GM12878 (cell line): ENCODE measurements at regions not wholly inside any gene's neighbourhood (a gene's known extent, or its start where the extent isn't known, plus 50 kb on each side); places are given as distances from the start of the nearest gene placed in this dataset.

Source experiments
- ATAC-seq: fragments of 200-7000 bp; cut with Tn5 transposase; 3 replicates; pipeline ENCODE4 v1.9.1; 2020; ENCODE audit warnings: mild to moderate bottlenecking, moderate library complexity
- BruUV-seq: library from RNA; stranded (reverse); fragments of 400-500 nt; replicated peaks from 2 replicates; lab custom pipeline; 2021; lab: Mats Ljungman, UMichigan
- CTCF ChIA-PET: fragments of 300-600 bp; sonication (Branson Sonifier 250); formaldehyde crosslinking; extraction: SDS; loops from one replicate; lab custom pipeline; 2021; ENCODE audit warnings: inconsistent platforms; lab: Yijun Ruan, JAX
- POLR2A ChIA-PET: fragments of 350-600 bp; formaldehyde crosslinking; extraction: SDS; loops from one replicate; lab custom pipeline; 2021; ENCODE audit warnings: inconsistent platforms; lab: Charles Lee
- RAD21 ChIA-PET: fragments of 300-600 bp; sonication (Branson Sonifier 250); formaldehyde crosslinking; loops from one replicate; lab custom pipeline; 2023; ENCODE audit warnings: antibody characterized with exemption; ENCODE audit not compliant: unreplicated experiment; lab: Charles Lee
- SMC1A ChIA-PET: fragments of 300-600 bp; sonication (Branson Sonifier 250); formaldehyde crosslinking; loops from one replicate; lab custom pipeline; 2023; ENCODE audit not compliant: unreplicated experiment, uncharacterized antibody; lab: Charles Lee
- DNase-seq: peaks from one replicate; pipeline ENCODE4 v3.0.0-alpha.2; 2011; ENCODE audit warnings: low read depth, low spot score
- FAIRE-seq: peaks from 3 replicates; lab custom pipeline; 2011; peaks lifted over from hg19 to GRCh38; lab: Jason Lieb, UNC
- H2AFZ ChIP-seq: 2 replicates; pipeline ENCODE4 v1.6.0; 2011; ENCODE audit warnings: low read depth, low read length, control low read depth; ENCODE audit not compliant: control insufficient read depth
- H3K27ac ChIP-seq: 2 replicates; pipeline ENCODE4 v1.5.1; 2011; ENCODE audit warnings: control low read depth; ENCODE audit not compliant: control insufficient read depth, insufficient read depth
- H3K27me3 ChIP-seq, 2 experiments: replicated peaks in 1 of 2; 2 replicates each; pipeline versions ENCODE4 v1.6.0 to v1.6.1; 2011; ENCODE audit warnings: low read length in 1 of 2; ENCODE audit not compliant: control insufficient read depth in 2 of 2, insufficient read depth in 2 of 2
- H3K36me3 ChIP-seq, 2 experiments: 2 replicates each; pipeline ENCODE4 v1.5.1; 2011; ENCODE audit warnings: low read length in 1 of 2; ENCODE audit not compliant: control insufficient read depth in 2 of 2, insufficient read depth in 2 of 2
- H3K4me1 ChIP-seq: 2 replicates; pipeline ENCODE4 v1.6.1; 2011; ENCODE audit warnings: mild to moderate bottlenecking, low read length, moderate library complexity, mixed read lengths; ENCODE audit not compliant: control insufficient read depth, insufficient read depth
- H3K4me2 ChIP-seq: 2 replicates; pipeline ENCODE4 v1.6.0; 2011; ENCODE audit warnings: control low read depth; ENCODE audit not compliant: control insufficient read depth, insufficient read depth
- H3K4me3 ChIP-seq: fragments of 200-600 bp; sonication (generic); 2 replicates; pipeline ENCODE4 v1.5.1; 2016
- H3K79me2 ChIP-seq: 2 replicates; pipeline ENCODE4 v1.6.0; 2011; ENCODE audit warnings: low read length; ENCODE audit not compliant: control insufficient read depth, insufficient read depth
- H3K9ac ChIP-seq: 2 replicates; pipeline ENCODE4 v1.8.0; 2011; ENCODE audit warnings: low read length, control low read depth, mixed read lengths; ENCODE audit not compliant: control insufficient read depth, insufficient read depth
- H3K9me3 ChIP-seq: replicated peaks from 3 replicates; pipeline ENCODE4 v1.5.1; 2011; ENCODE audit warnings: mild to moderate bottlenecking, low read length; ENCODE audit not compliant: control insufficient read depth, insufficient read depth
- H4K20me1 ChIP-seq: 2 replicates; pipeline ENCODE4 v1.6.0; 2011; ENCODE audit not compliant: control insufficient read depth, insufficient read depth
- ATF7 ChIP-seq: fragments of 450-650 bp; IDR thresholded peaks from 2 replicates; pipeline ENCODE4 v1.6.1; 2016; ENCODE audit warnings: low read depth, mild to moderate bottlenecking
- CHD2 ChIP-seq: IDR thresholded peaks from 2 replicates; pipeline ENCODE4 v1.6.1; 2011; ENCODE audit warnings: low read depth, low read length, improper control_type of control experiment, borderline replicate concordance
- GABPA ChIP-seq: IDR thresholded peaks from 2 replicates; pipeline ENCODE4 v1.6.1; 2014; ENCODE audit warnings: antibody characterized with exemption, low read depth, mild to moderate bottlenecking, inconsistent platforms
- HDAC2 ChIP-seq: fragments of 200-600 bp; sonication (generic); IDR thresholded peaks from 2 replicates; pipeline ENCODE4 v1.6.1; 2017
- MTA3 ChIP-seq: IDR thresholded peaks from 2 replicates; pipeline ENCODE4 v1.6.1; 2012; ENCODE audit warnings: low read length, inconsistent platforms, borderline replicate concordance
- MYC ChIP-seq: IDR thresholded peaks from 2 replicates; pipeline ENCODE4 v1.6.1; 2011; ENCODE audit warnings: mild to moderate bottlenecking, low read length, moderate library complexity, inconsistent platforms; ENCODE audit not compliant: insufficient read depth, insufficient replicate concordance, insufficient read length, severe bottlenecking
- SMC3 ChIP-seq: IDR thresholded peaks from 2 replicates; pipeline ENCODE4 v1.6.1; 2011; ENCODE audit warnings: low read length, improper control_type of control experiment, borderline replicate concordance
- SPI1 ChIP-seq: IDR thresholded peaks from 2 replicates; pipeline ENCODE4 v1.6.1; 2011; ENCODE audit warnings: low read depth, mild to moderate bottlenecking, low read length, moderate library complexity, borderline replicate concordance; ENCODE audit not compliant: insufficient read depth
- TCF12 ChIP-seq: IDR thresholded peaks from 2 replicates; pipeline ENCODE4 v1.6.1; 2011; ENCODE audit warnings: low read depth, mild to moderate bottlenecking, low read length
- ZNF384 ChIP-seq: IDR thresholded peaks from 2 replicates; pipeline ENCODE4 v1.6.1; 2012; ENCODE audit warnings: low read depth, mild to moderate bottlenecking, low read length, improper control_type of control experiment, borderline replicate concordance
- WGBS: methylation state at CpG from one replicate; pipeline ENCODE4 v1.1.6; 2016; ENCODE audit warnings: low lambda C conversion rate; ENCODE audit not compliant: insufficient replicate concordance, insufficient coverage; ENCODE audit errors: missing lambda C conversion rate; 5-methylcytosine and 5-hydroxymethylcytosine counted together
- in situ Hi-C: fragments of 300-500 bp; cut with MboI; formaldehyde crosslinking; loops from 9 replicates; pipeline ENCODE4 v1.14.3; 2018; ENCODE audit warnings: mixed read lengths
- intact Hi-C: fragments of 100-400 bp; cut with micrococcal nuclease; formaldehyde crosslinking; loops from one replicate; pipeline ENCODE4 v1.14.2; 2022; ENCODE audit not compliant: unreplicated experiment
- TF ChIP-seq, protein P1 (sequence below), 3 experiments: IDR thresholded peaks in 2 of 3; conservative IDR thresholded peaks in 1 of 3; 2 replicates each; pipeline ENCODE4 v1.5.1; 2011; ENCODE audit warnings: low read depth in 3 of 3, low read length in 3 of 3, mild to moderate bottlenecking in 3 of 3, control low read depth in 2 of 3, moderate library complexity in 2 of 3, inconsistent platforms in 1 of 3, mixed read lengths in 1 of 3; ENCODE audit not compliant: control insufficient read depth in 2 of 3, insufficient read depth in 1 of 3; ENCODE audit errors: extremely low read depth in 1 of 3
- TF ChIP-seq, protein P2 (sequence below): fragments of 150-350 bp; IDR thresholded peaks from 2 replicates; pipeline ENCODE4 v1.6.1; 2016; ENCODE audit warnings: low read depth, low read length

DNA sequence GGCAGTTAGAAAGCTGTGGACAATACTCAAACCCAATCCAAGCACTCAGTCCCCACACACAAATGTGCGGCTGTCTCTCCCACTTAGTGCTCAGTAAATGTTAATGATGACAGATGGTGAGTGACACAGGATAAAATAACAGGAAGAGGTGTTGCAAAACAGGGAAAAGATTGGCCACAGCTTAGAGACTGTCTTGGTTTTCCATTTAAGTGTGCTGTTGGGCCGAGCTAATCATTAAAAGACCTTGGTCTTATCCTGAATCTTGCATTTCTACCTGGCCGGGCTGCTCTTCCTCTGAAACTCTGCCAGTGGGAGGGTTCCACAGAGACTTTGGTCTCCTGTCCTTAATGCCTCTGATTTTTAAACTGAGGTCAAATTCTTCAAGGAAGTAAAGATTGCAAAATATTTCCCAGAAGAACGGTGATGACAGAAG is 113.1 kb upstream of the RNF32 start:
- no peaks in the 10 kb centered on the region for H4K20me1 ChIP-seq
- no peak for FAIRE-seq
- BruUV-seq = no TSS peak
- no peak overlapping the region for H3K4me2 ChIP-seq
- H3K4me1 ChIP-seq = no peaks in the 10 kb centered on the region
- no peak overlapping the region for H2AFZ ChIP-seq
- 28% methylated on average over 4 of the region's 4 CpGs for WGBS
- TF ChIP-seq, protein P1, sequence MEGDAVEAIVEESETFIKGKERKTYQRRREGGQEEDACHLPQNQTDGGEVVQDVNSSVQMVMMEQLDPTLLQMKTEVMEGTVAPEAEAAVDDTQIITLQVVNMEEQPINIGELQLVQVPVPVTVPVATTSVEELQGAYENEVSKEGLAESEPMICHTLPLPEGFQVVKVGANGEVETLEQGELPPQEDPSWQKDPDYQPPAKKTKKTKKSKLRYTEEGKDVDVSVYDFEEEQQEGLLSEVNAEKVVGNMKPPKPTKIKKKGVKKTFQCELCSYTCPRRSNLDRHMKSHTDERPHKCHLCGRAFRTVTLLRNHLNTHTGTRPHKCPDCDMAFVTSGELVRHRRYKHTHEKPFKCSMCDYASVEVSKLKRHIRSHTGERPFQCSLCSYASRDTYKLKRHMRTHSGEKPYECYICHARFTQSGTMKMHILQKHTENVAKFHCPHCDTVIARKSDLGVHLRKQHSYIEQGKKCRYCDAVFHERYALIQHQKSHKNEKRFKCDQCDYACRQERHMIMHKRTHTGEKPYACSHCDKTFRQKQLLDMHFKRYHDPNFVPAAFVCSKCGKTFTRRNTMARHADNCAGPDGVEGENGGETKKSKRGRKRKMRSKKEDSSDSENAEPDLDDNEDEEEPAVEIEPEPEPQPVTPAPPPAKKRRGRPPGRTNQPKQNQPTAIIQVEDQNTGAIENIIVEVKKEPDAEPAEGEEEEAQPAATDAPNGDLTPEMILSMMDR (IDR thresholded peaks at IDR 0.05 in 2 of 3, conservative IDR thresholded peaks at IDR 0.05 in 1 of 3; ENCODE audit: control insufficient read depth in 2 of 3, extremely low read depth in 1 of 3, insufficient read depth in 1 of 3, low read depth in 3 of 3, low read length in 3 of 3) = no peak
- TF ChIP-seq HDAC2 (no peak), ATF7 (no peak), GABPA (no peak), MTA3 (no peak), CHD2 (no peak), MYC (no peak), TCF12 (no peak), SPI1 (no peak), ZNF384 (no peak), SMC3 (no peak)
- TF ChIP-seq, protein P2, sequence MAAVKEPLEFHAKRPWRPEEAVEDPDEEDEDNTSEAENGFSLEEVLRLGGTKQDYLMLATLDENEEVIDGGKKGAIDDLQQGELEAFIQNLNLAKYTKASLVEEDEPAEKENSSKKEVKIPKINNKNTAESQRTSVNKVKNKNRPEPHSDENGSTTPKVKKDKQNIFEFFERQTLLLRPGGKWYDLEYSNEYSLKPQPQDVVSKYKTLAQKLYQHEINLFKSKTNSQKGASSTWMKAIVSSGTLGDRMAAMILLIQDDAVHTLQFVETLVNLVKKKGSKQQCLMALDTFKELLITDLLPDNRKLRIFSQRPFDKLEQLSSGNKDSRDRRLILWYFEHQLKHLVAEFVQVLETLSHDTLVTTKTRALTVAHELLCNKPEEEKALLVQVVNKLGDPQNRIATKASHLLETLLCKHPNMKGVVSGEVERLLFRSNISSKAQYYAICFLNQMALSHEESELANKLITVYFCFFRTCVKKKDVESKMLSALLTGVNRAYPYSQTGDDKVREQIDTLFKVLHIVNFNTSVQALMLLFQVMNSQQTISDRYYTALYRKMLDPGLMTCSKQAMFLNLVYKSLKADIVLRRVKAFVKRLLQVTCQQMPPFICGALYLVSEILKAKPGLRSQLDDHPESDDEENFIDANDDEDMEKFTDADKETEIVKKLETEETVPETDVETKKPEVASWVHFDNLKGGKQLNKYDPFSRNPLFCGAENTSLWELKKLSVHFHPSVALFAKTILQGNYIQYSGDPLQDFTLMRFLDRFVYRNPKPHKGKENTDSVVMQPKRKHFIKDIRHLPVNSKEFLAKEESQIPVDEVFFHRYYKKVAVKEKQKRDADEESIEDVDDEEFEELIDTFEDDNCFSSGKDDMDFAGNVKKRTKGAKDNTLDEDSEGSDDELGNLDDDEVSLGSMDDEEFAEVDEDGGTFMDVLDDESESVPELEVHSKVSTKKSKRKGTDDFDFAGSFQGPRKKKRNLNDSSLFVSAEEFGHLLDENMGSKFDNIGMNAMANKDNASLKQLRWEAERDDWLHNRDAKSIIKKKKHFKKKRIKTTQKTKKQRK = no peak
- RAD21 ChIA-PET = interaction anchor here (1.1 to 1.2 kb wide), 2 partner anchors 12 to 20 kb away, joined by 4 to 5 read pairs; no protein-coding TSS in a partner anchor
- no peaks in the 10 kb centered on the region for H3K9me3 ChIP-seq
- no peak for ATAC-seq
- no peaks in the 10 kb centered on the region for H3K27me3 ChIP-seq
- CTCF ChIA-PET = no interaction called here
- in situ Hi-C loops (no loop called here), intact Hi-C loops (no loop called here)
- POLR2A ChIA-PET = no interaction called here
- no peak for DNase-seq
- H3K27ac ChIP-seq = no peak overlapping the region
- H3K4me3 ChIP-seq = no peak overlapping the region
- no peak overlapping the region for H3K9ac ChIP-seq
- SMC1A ChIA-PET = interaction anchor here (1.0 to 1.3 kb wide), 2 partner anchors 14 to 290 kb away, joined by 3 to 5 read pairs; no protein-coding TSS in a partner anchor
- no peaks in the 10 kb centered on the region for H3K36me3 ChIP-seq
- H3K79me2 ChIP-seq = no peaks in the 10 kb centered on the region
